Right lung (tissue), 2 donors: ENCODE measurements at regions not wholly inside any gene's neighbourhood (a gene's known extent, or its start where the extent isn't known, plus 50 kb on each side); places are given as distances from the start of the nearest gene placed in this dataset.
"Not testable (repeated sequence)": the region's sequence is repeated elsewhere in the genome, so short reads cannot be mapped to it uniquely, and the experiment has no call there.

ENCODE experiments used
- DNase-seq, 2 donors: peaks; one replicate each; pipeline ENCODE4 v3.0.0-alpha.2; 2013

GRCh38 chr6:12348530-12349511, 58.7 kb downstream of the EDN1 start:
- DNase-seq: no peak

- DNase-seq: no peak
Observed at GRCh38 chr6:12350644-12351170, 60.5 kb downstream of the EDN1 start.

GRCh38 chr6:12351672-12352071, 61.5 kb downstream of the EDN1 start:
- DNase-seq: no peak

- no peak for DNase-seq
Observed at GRCh38 chr6:12353731-12354130, 63.6 kb downstream of the EDN1 start.

GRCh38 chr6:12354499-12354898, 64.3 kb downstream of the EDN1 start:
- no peak for DNase-seq

GRCh38 chr6:12355354-12355753, 65.2 kb downstream of the EDN1 start:
- DNase-seq: no peak

- no peak for DNase-seq
Observed at GRCh38 chr6:12356431-12356830, 66.3 kb downstream of the EDN1 start.

- no peak for DNase-seq
Observed at GRCh38 chr6:12356983-12357972, 67.1 kb downstream of the EDN1 start.

- DNase-seq: no peak
Observed at GRCh38 chr6:12359036-12359435, 68.9 kb downstream of the EDN1 start.

- DNase-seq: no peak
Observed at GRCh38 chr6:12361042-12361765, 71.0 kb downstream of the EDN1 start.

- not testable (repeated sequence) for DNase-seq
Observed at GRCh38 chr6:12363277-12363650, 73.1 kb downstream of the EDN1 start.

GRCh38 chr6:12363651-12364381, 73.7 kb downstream of the EDN1 start:
- DNase-seq: peak in 1 of 2 donors; percentile 19

GRCh38 chr6:12364621-12365020, 74.5 kb downstream of the EDN1 start:
- DNase-seq: no peak

GRCh38 chr6:12366731-12367130, 76.6 kb downstream of the EDN1 start:
- DNase-seq: no peak

- DNase-seq: no peak
Observed at GRCh38 chr6:12367412-12367811, 77.3 kb downstream of the EDN1 start.

- no peak for DNase-seq
Observed at GRCh38 chr6:12369355-12369754, 79.2 kb downstream of the EDN1 start.

- no peak for DNase-seq
Observed at GRCh38 chr6:12369781-12370262, 79.7 kb downstream of the EDN1 start.

GRCh38 chr6:12371151-12371550, 81.0 kb downstream of the EDN1 start:
- no peak for DNase-seq

- DNase-seq: no peak
Observed at GRCh38 chr6:12371641-12372146, 81.5 kb downstream of the EDN1 start.

GRCh38 chr6:12379181-12379580, 89.0 kb downstream of the EDN1 start:
- DNase-seq: no peak
